GM21360 (cell line): ENCODE measurements at regions not wholly inside any gene's neighbourhood (a gene's known extent, or its start where the extent isn't known, plus 50 kb on each side); places are given as distances from the start of the nearest gene placed in this dataset.

Experiments
- ATAC-seq: cut with Tn5 transposase; IDR thresholded peaks from one replicate; pipeline ENCODE4 v1.9.1; 2021; ENCODE audit warnings: mild to moderate bottlenecking, moderate library complexity; ENCODE audit not compliant: unreplicated experiment

DNA sequence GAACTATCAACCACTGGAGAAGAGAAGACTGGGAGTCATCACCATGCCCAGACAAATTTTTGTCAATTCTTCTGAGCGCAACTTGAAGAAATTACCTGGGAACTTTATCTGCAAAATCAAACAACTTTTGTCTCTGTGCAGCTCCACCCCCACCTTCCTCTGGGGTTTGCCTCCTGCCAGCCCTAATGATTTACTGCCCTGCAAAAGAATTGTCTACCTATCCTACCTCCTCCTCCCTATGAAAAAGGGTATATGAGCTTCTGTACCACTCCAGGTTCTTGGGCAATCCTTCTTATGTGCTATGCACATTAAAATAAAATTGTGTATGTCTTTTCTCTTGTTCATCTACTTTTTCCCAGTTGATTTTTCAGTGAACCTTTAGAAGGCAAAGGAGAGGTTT lies 191.9 kb downstream of the URB2 start:
- ATAC-seq = no peak

- no peak for ATAC-seq
Measured at GRCh38 chr1:229819091-229819490, 193.0 kb downstream of the URB2 start.

DNA sequence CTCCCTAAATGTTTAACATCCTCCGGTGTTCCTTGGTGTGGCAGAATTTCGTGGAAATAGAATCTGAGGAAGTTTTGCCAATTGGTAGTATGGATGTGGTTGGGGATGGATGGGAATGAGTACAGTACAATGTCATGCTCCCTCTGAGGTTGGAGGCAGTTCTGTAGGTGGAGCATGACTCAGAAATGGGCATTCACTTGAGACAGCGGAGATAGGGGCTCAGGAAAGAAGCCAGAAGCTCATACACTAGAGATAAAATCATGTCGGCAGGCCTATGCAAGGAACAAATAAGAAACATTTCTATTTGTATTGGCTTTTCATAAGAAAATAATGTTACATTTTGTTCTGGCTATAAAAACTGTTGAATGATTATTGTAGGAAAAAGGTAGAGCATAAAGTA lies 196.0 kb downstream of the URB2 start:
- no peak for ATAC-seq

DNA sequence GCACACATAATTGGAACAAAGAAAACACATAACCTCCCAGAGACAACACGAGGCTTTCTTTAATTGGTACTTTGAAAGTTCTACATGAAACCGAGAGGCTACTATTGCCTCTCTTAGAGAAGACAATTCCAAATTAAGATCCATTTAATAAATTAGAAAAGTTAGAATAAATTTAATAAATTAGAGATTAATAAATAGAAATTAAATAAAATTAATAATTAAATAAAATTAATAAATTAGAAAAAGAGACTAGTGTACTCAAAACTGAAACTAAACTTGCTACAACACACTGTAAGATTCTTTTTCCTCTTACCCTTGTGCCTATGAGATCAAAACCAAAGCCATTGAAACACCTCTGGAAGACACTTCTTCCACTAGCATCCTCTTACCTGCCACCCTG lies 199.0 kb downstream of the URB2 start:
- ATAC-seq = no peak

- no peak for ATAC-seq
Measured at GRCh38 chr1:229828461-229828860, 202.4 kb downstream of the URB2 start.

- ATAC-seq = no peak
Measured at GRCh38 chr1:229832695-229833094, 206.6 kb downstream of the URB2 start.

DNA sequence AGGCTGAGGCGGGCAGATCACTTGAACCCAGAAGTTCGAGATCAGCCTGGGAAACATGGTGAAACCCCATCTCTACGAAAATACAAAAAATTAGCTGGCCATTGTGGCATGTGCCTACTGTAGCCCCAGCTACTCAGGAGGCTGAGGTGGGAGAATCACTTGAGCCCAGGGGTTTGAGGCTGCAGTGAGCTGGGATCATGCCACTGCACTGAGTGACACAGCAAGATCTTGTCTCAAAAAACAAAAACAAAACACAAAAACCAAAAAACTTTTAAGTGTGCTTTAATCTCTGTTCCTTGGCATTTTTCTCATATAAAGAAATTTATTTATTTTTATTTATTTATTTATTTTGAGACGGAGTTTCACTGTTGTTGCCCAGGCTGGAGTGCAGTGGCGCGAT lies 208.2 kb downstream of the URB2 start:
- ATAC-seq = no peak

DNA sequence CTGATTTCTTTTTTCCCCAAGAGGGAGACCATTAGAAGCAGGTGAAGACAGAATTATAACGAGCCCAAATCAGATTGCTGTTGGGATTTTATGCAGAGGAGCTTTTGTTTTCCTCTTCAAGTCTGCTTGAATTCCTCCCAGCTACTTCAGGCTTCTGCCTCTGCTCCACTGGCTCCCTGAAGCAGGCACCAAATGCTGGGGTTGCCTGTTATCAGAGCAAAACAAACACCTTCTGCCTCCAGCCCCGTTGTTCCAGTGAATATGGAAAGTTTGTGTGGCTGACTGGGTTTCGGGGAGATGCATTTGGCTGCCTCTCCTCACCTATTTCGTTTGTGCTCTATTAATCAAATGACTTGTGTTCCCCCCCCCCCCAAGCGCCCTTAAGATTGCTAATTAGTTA lies 209.2 kb downstream of the URB2 start:
- no peak for ATAC-seq

DNA sequence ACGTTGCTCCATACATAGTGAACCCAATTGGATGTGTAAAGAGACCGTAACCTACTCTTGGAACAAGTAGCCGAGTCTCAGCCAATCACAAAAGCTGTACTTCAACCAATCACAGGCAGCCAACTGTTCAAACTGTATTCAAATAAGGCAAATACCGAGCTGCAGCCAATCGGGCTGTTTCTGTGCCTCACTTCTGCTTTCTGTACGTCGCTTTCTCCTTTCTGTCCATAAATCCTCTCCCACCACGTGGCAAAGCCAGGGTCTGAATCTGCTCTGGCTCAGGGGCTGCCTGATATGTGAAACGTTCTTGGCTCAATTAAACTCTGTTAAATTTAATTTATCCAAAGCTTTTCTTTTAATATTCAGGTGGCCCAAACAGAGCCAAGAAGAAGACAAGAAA lies 210.3 kb downstream of the URB2 start:
- no peak for ATAC-seq

- no peak for ATAC-seq
Measured at GRCh38 chr1:229838204-229838603, 212.2 kb downstream of the URB2 start.

DNA sequence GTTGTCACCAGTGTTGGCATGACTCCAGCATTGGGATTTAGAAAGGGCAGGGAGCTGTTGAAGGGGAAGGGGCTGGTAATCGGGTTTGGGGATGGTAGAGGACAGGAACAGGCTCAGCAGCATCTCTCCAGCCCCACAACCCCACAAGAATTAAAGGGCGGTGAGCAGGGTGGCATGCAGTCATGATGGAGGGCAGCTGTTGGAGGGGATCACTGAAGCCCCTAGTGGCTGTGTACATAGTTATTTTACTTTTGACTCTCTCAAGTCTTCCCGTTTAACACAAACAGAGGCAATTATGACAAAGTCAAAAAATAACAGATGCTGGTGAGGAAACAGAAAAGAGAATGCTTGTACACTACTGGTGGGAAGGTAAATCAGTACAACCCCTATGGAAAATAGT lies 213.8 kb downstream of the URB2 start:
- ATAC-seq = no peak

GRCh38 chr1:229841230-229841629 lies 215.2 kb downstream of the URB2 start:
- no peak for ATAC-seq

DNA sequence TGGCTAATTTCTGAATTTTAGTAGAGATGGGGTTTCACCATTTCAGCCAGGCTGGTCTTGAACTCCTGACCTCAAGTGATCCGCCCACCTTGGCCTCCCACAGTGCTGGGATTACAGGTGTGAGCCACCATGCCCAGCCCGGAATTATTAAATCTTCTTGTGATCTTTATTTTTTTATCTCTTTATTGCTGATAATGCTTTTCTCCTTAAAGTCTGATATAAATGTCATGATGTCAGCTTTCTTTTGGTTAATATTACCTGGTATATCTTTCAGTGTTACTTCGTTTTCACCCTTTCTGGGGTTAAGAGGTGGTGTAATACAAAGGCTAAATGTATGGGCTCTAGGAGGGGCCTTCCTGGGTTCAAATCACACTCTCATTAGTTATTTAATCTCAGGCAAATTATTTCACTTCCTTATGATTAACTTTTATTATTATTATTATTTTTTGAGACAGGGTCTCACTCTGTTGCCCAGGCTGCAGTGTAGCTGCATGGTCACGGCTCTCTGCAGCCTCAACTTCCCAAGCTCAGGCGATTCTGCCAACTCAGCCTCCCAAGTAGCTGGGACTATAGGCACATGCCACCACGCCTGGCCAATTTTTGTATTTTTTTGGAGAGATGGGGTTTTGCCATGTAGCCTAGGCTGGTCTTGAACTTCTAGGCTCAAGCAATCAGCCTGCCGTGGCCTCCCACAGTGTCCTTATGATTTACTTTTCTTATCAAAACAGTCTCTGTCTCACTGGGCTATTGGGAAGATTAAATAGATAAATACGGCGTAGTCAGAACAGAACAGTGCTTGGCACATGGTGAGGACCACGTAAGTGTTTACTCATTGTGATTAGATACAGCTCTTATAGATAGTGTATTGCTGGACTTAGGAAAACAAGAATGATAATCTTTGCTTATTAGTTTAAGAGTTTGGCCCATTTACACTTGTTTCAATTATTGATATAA lies 216.5 kb downstream of the URB2 start:
- ATAC-seq = no peak

DNA sequence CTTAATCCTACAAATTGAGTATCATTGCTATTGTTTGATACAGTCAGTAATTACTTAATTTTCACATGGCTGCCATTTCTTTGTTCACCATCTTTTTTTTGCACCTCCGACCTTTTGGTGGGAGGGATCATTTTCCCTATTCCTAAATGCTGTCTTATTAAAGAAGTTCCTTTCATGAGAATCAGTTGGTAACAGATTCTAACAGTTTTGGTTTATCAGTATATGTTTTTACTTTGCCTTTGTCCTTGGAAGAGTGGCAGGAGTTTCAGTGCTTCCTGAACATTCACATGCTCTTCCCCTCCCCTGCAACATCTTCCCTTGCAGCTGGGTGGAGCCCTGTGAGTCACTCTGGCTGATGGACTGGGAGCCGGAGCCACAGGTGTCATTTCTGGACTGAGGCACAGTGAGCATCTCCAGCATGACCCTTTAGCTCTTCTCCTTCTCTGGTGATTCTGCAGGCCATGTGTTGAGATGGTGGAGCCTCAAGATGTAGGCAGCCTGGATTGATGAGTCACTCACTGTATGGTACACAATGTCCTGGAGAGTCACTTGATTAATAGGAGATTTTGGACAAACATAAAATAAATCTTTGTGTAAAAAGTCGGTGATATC lies 217.7 kb downstream of the URB2 start:
- no peak for ATAC-seq

GRCh38 chr1:229844675-229845074 lies 218.6 kb downstream of the URB2 start:
- no peak for ATAC-seq

DNA sequence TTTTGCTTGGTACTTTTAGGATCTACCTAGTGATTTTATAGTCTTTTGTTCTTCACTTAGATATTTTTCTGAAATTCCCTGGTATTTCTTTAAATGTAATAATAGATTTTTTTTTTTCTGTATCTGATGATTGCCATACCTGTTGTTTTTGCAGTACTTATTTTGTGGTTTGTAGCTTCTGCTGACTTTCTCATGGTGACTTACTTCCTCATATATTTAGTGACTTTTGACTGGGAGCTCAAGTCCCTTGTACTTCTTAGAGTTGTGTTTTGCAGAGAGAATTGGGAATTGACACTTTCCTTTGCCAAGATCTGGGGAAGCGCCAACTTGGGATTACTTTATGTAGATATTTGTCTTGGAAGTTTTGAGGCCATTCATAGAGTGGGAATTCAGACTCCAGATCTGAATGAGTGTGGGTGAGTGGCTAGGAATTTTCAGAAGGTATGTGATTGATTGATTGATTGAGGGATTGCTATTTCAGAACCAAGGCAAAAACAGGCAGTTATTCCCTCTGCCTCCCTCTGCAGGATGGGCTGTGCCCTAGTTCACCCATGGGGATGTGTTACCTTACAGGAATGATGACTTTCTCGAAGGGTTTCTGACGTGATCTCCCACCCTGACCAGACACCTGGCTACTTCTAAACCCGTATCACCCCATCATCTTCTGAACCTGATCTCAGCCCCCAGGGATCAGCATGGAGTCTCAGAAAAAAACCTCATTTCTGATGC lies 219.5 kb downstream of the URB2 start:
- no peak for ATAC-seq

DNA sequence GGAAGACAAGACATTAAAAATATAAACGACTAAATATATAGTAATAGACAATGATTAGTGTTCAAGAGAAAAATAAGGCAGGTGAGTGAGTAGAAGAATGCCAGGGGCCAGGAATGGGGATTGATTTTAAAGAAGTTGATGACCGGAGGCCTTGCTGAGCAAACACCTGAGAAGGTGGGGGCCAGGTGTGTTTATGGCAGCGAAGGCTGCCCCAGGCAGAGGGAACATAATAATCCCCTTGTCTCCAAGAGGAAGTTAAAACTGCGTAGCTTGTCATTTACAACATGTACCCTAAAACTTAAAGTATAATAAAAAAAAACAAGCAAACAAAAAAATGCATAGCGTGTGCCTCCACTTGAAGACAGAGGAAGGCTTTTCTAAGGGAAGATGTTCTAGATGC lies 220.3 kb downstream of the URB2 start:
- ATAC-seq = no peak

- no peak for ATAC-seq
Measured at GRCh38 chr1:229848752-229849677, 218.0 kb upstream of the GALNT2 start.

GRCh38 chr1:229851511-229851910 lies 215.5 kb upstream of the GALNT2 start:
- no peak for ATAC-seq

GRCh38 chr1:229853751-229854150 lies 213.3 kb upstream of the GALNT2 start:
- no peak for ATAC-seq

DNA sequence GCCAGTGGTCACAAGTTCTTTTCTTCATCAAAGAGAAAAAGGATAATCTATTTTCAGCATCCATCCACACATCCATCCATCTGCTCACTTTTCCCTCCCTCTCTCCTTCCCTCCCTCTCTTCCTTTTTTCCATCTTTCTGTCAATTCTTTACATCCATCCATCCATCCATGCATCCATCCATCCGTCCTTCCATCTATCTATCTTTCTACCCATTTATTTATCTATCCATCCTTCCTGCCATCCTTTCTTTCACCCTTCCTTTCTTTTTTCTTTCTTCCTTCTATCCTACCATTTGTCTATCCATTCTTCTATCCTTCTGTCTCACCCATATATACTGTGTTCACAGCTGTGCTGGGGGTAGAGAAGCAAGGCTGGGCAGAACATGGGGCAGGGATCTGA lies 212.4 kb upstream of the GALNT2 start:
- ATAC-seq = no peak
